HepG2 (cell line): ENCODE measurements at regions not wholly inside any gene's neighbourhood (a gene's known extent, or its start where the extent isn't known, plus 50 kb on each side); places are given as distances from the start of the nearest gene placed in this dataset.

Experiments
- ATAC-seq: fragments of 200-7000 bp; cut with Tn5 transposase; 3 replicates; pipeline ENCODE4 v1.9.1; 2020; ENCODE audit warnings: mild to moderate bottlenecking, moderate library complexity
- BruUV-seq: library from RNA; stranded (reverse); fragments of 400-500 nt; replicated peaks from 2 replicates; lab custom pipeline; 2021; lab: Mats Ljungman, UMichigan
- CTCF ChIA-PET: fragments of 300-600 bp; formaldehyde crosslinking; extraction: SDS; loops from one replicate; lab custom pipeline; 2021; ENCODE audit warnings: low total read pairs, inconsistent platforms, low intra/inter-chr PET ratio; lab: Yijun Ruan, JAX
- POLR2A ChIA-PET: fragments of 350-600 bp; sonication (Branson Sonifier 250); formaldehyde crosslinking; loops from one replicate; lab custom pipeline; 2020; ENCODE audit warnings: antibody characterized with exemption, inconsistent platforms; lab: Yijun Ruan, JAX
- DNase-seq: peaks from one replicate; pipeline ENCODE4 v3.0.0-alpha.2; 2015; ENCODE audit warnings: low spot score
- FAIRE-seq: peaks from 3 replicates; lab custom pipeline; 2011; peaks lifted over from hg19 to GRCh38; lab: Jason Lieb, UNC
- H2AFZ ChIP-seq: one replicate; pipeline ENCODE4 v1.6.1; 2011; ENCODE audit warnings: low read length, inconsistent platforms
- H3K27ac ChIP-seq: fragments of 300-600 bp; 3 replicates; pipeline ENCODE4 v1.8.0; 2011; ENCODE audit warnings: mixed run types, mild to moderate bottlenecking, mixed read lengths, low read length, inconsistent platforms; ENCODE audit not compliant: insufficient read depth; ENCODE audit errors: extremely low read length
- H3K27me3 ChIP-seq, 2 experiments: fragments of 200-600 bp in 1 of 2; 2 replicates in 1 of 2; 3 replicates in 1 of 2; pipeline versions ENCODE4 v1.6.0 to v1.8.0; 2011; ENCODE audit warnings: low read length in 2 of 2, mild to moderate bottlenecking in 2 of 2, moderate library complexity in 2 of 2, inconsistent platforms in 1 of 2; ENCODE audit not compliant: insufficient read depth in 2 of 2, control insufficient read depth in 1 of 2
- H3K36me3 ChIP-seq, 2 experiments: fragments of 200-600 bp in 1 of 2; replicated peaks in 1 of 2; 2 replicates in 1 of 2; 3 replicates in 1 of 2; pipeline versions ENCODE4 v1.5.1 to v1.8.0; 2011; ENCODE audit warnings: low read length in 2 of 2, inconsistent platforms in 1 of 2; ENCODE audit not compliant: insufficient read depth in 2 of 2, control insufficient read depth in 1 of 2
- H3K4me1 ChIP-seq: 2 replicates; pipeline ENCODE4 v1.5.1; 2012; ENCODE audit warnings: low read length, inconsistent platforms; ENCODE audit not compliant: insufficient read depth
- H3K4me2 ChIP-seq: 2 replicates; pipeline ENCODE4 v1.6.0; 2011; ENCODE audit warnings: low read depth, low read length, inconsistent platforms
- H3K4me3 ChIP-seq, 3 experiments: fragments of 200-600 bp in 1 of 3; sonication (generic), shearing (Covaris generic) in 1 of 3; replicated peaks in 1 of 3; 2 replicates each; pipeline ENCODE4 v1.5.1; 2011 to 2016; ENCODE audit warnings: low read length in 3 of 3, inconsistent platforms in 2 of 3, low read depth in 2 of 3, mild to moderate bottlenecking in 2 of 3, control low read depth in 1 of 3, mixed read lengths in 1 of 3; ENCODE audit not compliant: insufficient read depth in 1 of 3
- H3K79me2 ChIP-seq: one replicate; pipeline ENCODE4 v1.6.1; 2011; ENCODE audit warnings: low read length, inconsistent platforms; ENCODE audit not compliant: insufficient read depth
- H3K9ac ChIP-seq: 2 replicates; pipeline ENCODE4 v1.6.0; 2011; ENCODE audit warnings: mild to moderate bottlenecking, low read depth, low read length, inconsistent platforms; ENCODE audit not compliant: insufficient read depth
- H3K9me3 ChIP-seq: 2 replicates; pipeline ENCODE4 v1.5.1; 2012; ENCODE audit warnings: mild to moderate bottlenecking, low read length
- H4K20me1 ChIP-seq: 2 replicates; pipeline ENCODE4 v1.6.0; 2011; ENCODE audit warnings: inconsistent platforms, mild to moderate bottlenecking, low read length, moderate library complexity; ENCODE audit not compliant: insufficient read depth
- XRCC5 ChIP-seq: fragments of 200-400 bp; formaldehyde crosslinking; optimal IDR thresholded peaks from 2 replicates; pipeline ENCODE3; 2017; ENCODE audit warnings: mild to moderate bottlenecking, low read length
- WGBS: methylation state at CpG from one replicate; pipeline ENCODE4 v1.1.6; 2017; ENCODE audit warnings: low lambda C conversion rate; 5-methylcytosine and 5-hydroxymethylcytosine counted together
- in situ Hi-C: cut with HindIII; loops from 2 replicates; pipeline ENCODE4 v1.10.0; 2017; ENCODE audit warnings: low pct_unique_long_range_greater_than_20kb; ENCODE audit not compliant: extremely low pct_ligation_motif_present
- intact Hi-C: fragments of 100-400 bp; cut with micrococcal nuclease; formaldehyde crosslinking; loops from one replicate; pipeline ENCODE4 v1.10.0; 2022; ENCODE audit not compliant: unreplicated experiment
- TF ChIP-seq, protein P1 (sequence below): sonication (generic); formaldehyde crosslinking; IDR thresholded peaks from 2 replicates; pipeline ENCODE4 v1.5.1; 2020; ENCODE audit warnings: missing genetic modification reagents, mild to moderate bottlenecking, borderline replicate concordance
- TF ChIP-seq, protein P2 (sequence below), 2 experiments: sonication (generic) in 1 of 2; formaldehyde crosslinking in 1 of 2; IDR thresholded peaks; 2 replicates each; pipeline versions ENCODE4 v1.6.1 to v1.9.0; 2014 to 2022; ENCODE audit warnings: antibody characterized with exemption in 1 of 2, borderline replicate concordance in 1 of 2, inconsistent platforms in 1 of 2, low read depth in 1 of 2, missing genetic modification reagents in 1 of 2

DNA sequence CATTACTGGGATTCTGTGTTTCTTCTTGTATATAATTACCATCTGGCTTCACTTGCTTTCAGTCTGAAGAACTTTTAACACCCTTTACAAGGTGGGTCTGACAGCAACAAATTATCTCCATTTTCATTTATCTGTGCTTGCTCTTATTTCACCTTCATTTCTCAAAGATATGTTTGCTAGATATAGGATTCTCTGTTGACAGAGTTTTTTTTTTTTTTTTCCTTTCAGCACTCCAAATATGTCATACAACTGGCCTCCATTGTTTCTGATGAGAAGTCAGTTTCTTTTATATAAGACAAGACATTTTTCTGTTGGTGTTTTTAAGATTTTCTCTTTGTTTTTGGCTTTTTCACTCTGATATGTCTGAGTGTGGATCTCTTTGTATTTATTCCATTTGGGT is 59.3 kb upstream of the TACR1 start (continued):
- no peak for TF ChIP-seq XRCC5

DNA sequence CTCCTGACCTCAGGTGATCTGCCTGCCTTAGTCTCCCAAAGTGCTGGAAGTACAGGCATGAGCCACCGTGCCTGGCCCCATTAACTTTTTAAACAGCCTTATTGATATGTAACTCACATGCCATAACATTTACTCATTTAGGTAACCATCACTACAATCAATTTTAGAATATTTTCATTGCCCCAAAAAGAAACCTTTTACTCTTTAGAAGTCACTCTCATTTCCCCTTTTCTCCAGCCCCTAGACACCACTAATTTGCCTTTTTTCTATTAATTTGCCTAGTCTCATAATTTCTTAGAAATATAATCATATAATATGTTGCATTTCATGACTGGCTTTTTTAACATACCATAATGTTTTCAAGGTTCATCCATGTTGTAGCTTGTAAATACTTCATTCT is 57.2 kb upstream of the TACR1 start:
- Histone ChIP-seq H3K4me2 (no peak overlapping the region), H3K36me3 (no peaks in the 10 kb centered on the region), H3K79me2 (no peaks in the 10 kb centered on the region), H3K9me3 (peaks cover 22% of the 10 kb centered on the region), H3K4me3 (no peak overlapping the region), H3K27ac (no peak overlapping the region)
- BruUV-seq: no TSS peak
- CTCF ChIA-PET: no interaction called here
- FAIRE-seq (no peak), ATAC-seq (no peak), DNase-seq (no peak)
- WGBS: 0% methylated on average over 1 of the region's 1 CpG
- intact Hi-C loops: no loop called here
- POLR2A ChIA-PET: no interaction called here
- TF ChIP-seq, protein P1, sequence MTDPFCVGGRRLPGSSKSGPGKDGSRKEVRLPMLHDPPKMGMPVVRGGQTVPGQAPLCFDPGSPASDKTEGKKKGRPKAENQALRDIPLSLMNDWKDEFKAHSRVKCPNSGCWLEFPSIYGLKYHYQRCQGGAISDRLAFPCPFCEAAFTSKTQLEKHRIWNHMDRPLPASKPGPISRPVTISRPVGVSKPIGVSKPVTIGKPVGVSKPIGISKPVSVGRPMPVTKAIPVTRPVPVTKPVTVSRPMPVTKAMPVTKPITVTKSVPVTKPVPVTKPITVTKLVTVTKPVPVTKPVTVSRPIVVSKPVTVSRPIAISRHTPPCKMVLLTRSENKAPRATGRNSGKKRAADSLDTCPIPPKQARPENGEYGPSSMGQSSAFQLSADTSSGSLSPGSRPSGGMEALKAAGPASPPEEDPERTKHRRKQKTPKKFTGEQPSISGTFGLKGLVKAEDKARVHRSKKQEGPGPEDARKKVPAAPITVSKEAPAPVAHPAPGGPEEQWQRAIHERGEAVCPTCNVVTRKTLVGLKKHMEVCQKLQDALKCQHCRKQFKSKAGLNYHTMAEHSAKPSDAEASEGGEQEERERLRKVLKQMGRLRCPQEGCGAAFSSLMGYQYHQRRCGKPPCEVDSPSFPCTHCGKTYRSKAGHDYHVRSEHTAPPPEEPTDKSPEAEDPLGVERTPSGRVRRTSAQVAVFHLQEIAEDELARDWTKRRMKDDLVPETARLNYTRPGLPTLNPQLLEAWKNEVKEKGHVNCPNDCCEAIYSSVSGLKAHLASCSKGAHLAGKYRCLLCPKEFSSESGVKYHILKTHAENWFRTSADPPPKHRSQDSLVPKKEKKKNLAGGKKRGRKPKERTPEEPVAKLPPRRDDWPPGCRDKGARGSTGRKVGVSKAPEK (CRISPR knock-in tag): no peak
- TF ChIP-seq, protein P2, sequence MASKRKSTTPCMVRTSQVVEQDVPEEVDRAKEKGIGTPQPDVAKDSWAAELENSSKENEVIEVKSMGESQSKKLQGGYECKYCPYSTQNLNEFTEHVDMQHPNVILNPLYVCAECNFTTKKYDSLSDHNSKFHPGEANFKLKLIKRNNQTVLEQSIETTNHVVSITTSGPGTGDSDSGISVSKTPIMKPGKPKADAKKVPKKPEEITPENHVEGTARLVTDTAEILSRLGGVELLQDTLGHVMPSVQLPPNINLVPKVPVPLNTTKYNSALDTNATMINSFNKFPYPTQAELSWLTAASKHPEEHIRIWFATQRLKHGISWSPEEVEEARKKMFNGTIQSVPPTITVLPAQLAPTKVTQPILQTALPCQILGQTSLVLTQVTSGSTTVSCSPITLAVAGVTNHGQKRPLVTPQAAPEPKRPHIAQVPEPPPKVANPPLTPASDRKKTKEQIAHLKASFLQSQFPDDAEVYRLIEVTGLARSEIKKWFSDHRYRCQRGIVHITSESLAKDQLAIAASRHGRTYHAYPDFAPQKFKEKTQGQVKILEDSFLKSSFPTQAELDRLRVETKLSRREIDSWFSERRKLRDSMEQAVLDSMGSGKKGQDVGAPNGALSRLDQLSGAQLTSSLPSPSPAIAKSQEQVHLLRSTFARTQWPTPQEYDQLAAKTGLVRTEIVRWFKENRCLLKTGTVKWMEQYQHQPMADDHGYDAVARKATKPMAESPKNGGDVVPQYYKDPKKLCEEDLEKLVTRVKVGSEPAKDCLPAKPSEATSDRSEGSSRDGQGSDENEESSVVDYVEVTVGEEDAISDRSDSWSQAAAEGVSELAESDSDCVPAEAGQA (IDR thresholded peaks at IDR 0.05; ENCODE audit: low read depth): no peak
- TF ChIP-seq, protein P2 (CRISPR knock-in tag; IDR thresholded peaks at IDR 0.05; ENCODE audit: borderline replicate concordance): no peak
- TF ChIP-seq, all 625 proteins: peak for 0
- Histone ChIP-seq H4K20me1 (no peaks in the 10 kb centered on the region), H3K27me3 (no peaks in the 10 kb centered on the region), H3K9ac (no peak overlapping the region), H3K4me1 (no peaks in the 10 kb centered on the region), H2AFZ (no peak overlapping the region)
- in situ Hi-C loops: no loop called here
